NCI-H2171 treated with DMSO at 0.1 percent for 48 hours (cell line): ENCODE measurements at regions not wholly inside any gene's neighbourhood (a gene's known extent, or its start where the extent isn't known, plus 50 kb on each side); places are given as distances from the start of the nearest gene placed in this dataset.

Experiments used
- DNase-seq: peaks from one replicate; lab custom pipeline; 2025; lab: John Stamatoyannopoulos, UW

DNA sequence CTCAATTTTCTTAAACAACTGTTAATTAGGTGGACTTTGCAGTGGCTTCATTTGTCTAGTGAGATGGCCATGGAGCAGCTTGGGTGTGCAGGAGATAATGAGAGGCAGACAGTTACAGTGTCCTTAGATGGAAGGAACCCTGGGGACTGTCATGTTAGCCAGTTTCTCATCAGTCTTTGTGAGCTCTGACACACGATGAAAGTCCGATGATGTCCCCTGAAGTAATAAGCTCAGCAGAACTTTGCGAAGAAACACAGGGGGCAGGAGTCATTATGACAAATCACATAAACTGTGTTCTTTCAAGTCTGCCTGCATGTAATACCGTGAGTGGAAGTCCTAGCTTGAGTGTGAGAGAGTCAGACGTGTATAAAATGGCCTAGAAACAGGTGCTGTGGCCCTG lies 201.8 kb downstream of the DRD1 start:
- DNase-seq: no peak

DNA sequence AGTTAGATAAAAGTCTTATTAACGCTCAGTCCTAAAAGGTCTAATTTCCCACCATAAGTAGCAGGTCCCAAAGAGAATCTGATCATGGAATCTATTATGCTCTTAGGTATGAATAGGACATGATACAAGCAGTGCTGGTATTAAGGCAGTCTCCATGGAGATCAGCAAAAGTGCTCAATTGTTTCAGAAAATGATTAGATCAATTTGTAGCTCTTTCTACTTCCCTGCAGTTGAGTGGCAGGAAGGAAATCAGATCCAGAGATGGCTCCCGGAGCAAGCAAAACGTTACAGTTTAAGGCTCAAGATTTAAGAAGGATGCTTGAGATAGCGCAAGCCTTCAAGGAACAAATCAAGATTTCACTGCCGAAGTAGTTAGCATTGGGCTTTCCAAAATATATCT lies 205.7 kb downstream of the DRD1 start:
- no peak for DNase-seq

DNA sequence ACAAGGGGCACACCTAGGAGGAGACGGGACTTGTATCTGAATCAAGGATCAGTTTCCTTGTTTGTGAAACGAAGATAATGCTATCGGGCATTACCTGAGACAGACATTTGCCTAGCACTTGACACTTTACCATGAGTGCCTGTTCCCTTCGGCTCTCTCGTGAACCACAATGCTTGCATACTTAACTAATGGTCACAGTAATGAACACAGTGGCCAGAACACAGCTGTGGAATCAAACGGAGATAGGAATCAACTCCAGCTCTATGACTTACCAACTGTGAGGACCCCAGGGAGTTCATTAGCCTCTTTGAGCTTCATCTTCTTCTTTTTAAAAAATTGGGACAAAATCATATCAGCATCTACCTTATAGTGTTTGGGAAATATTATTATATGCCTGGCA lies 207.8 kb downstream of the DRD1 start:
- no peak for DNase-seq

DNA sequence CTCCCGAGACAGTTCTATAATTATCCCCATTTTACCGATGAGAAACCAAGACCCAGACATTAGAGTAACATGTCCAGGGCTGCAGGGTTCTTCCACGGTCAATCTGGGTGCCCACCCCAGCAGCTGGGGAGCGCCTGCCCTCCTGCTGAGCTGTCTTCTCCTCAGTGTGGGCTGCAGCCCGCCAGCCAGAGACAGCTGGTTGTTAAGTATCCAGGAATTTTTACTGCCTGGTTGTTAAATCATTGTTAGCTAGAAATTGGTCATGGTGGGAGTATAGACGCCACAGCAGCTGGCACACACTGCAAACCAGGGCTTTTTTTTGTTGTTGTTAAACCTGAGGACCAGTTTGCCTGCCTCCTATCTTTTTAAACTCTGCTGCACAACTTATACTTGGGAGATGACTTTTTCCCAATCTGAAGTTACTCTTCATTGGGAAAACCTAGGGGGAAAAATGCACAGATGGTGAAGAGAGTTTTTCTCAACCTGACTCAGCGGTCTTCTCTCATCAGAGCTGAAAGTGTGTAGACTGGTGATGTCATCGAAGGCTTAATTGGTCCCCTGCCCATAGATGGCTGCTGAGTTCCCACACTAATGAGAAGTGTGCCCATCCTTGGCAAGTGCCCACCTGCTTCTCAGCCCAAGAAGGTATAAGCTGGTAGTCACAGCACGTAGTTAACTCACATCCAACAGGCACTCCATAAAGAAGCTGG lies 208.6 kb downstream of the DRD1 start:
- DNase-seq: peak; percentile 58

DNA sequence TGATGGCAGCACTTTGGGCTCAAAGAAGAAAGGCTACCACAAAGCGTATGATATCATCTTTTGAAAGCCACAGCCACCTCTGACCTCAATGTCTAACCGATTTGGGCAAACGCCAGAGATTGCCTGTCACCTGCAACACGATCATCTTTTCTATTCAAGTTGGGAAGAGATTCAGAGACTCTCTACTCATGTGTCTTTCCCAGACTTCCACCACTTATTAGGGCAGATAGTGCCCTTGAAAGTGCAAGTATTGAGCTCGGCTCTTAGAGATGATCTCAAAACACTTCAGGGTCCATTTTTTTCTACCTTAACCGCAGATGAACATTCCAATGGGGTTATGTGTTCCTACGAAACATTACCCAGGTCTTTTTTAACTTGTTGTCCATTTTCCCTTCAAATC lies 213.7 kb downstream of the DRD1 start:
- DNase-seq: no peak

DNA sequence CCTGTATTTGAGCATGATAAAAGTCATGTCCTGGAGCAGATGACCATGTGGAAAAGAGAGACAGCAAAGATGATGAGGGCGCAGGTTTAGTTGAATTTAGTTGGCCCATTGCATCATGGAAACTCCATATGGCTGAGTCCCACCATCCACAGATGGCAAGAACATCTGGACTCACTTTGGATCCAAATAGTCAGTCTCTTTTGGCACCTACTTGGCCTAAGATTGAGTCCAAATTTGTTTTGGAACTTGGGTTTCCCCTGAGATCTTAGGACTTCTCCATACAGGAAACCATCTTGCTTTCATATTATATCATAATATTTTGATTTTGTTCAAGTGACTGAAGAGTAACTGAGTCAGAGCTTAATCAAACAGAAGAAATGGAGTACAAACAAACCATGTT lies 217.5 kb downstream of the DRD1 start:
- DNase-seq: peak; percentile 3

DNA sequence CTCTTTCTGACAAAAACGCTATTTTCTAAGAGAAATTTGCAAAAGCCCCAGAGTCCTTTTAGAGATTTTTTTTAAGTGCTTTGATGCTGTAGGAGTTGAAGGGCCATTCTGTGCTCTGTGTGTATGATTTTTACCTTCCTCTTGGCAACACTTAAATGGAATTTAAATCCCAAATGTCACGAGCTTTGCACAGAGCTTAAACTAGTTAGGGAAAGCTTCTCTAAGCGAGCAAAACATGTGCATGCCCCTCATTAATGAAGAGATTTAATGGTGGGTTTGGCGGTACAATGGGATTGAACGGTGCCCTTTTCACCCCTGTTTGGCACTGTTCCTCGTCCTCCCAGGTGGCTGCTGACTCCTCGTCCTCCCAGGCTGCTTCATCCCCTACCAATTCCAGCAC lies 220.7 kb downstream of the DRD1 start:
- DNase-seq: no peak

DNA sequence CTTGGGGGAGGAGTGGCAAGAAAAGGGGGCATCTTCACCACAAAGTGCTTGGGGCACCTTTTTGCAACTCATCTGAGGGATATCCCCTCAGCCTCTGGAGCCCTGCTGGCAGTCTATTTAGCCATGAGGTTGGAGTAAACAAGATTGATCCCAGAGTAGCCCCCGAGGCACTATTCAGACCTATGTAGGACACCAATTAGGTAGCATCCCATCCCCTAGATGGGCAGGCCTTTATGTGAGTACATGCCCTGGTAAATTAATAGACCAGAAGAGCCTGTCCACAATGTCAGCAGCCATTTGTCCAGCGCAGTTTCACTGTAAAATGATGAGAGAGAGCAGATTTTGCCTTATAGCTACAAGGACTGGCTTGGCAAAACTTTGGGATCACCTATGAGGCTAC lies 221.4 kb downstream of the DRD1 start:
- DNase-seq: no peak

DNA sequence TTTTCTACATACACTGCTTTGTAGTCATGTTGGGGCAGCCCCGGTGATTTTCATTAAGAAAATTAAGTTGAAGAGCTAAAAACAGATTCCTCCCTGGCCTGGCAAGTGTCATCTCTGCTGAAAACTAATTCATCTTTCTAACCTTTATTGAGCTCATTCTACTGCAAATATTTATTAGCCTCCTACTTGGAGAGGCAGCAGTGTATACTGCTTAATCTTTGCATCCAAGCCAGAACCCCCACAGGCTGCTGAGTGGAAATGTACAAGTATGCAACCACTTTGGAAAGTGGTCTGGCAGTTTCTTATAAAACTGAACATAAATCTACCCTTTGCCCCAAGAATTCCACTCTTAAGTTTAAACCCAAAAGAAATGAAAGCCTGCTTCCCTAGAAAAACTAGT lies 223.4 kb downstream of the DRD1 start:
- no peak for DNase-seq

DNA sequence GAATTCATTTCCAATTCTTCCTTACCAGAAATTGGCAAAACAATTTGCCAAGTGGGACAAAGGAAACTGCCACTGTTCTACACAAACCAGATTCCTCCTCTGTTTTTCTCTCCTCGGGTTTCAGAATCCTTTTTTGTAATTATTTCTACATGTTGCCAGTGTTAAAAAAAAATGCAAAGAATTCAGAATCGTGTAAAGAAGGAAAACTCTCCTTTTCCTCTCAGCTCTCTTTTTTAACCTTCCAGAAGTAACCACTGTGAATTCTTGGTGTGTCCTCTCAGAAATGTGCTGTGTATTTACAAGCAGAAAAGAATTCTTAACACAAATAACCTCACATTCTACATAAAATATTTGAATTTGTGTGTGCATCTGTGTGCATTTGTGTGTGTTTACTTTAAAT lies 224.6 kb downstream of the DRD1 start:
- DNase-seq: no peak

DNA sequence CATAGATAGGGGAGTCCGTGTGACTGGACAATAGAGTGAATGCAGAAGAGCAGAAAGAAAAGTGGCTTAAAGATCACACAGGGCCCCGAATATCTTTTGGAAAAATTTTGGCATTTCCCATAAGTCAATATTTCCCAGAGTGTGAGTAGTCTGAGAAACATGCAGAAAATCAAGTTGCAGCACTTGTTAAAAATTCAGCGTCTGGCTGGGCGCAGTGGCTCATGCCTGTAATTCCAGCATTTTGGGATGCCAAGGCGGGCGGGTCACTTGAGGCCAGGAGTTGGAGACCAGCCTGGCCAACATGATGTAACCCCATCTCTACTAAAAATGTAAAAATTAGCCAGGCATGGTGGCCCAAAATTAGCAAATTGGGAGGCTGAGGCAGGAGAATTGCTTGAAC lies 227.0 kb downstream of the DRD1 start:
- no peak for DNase-seq

DNA sequence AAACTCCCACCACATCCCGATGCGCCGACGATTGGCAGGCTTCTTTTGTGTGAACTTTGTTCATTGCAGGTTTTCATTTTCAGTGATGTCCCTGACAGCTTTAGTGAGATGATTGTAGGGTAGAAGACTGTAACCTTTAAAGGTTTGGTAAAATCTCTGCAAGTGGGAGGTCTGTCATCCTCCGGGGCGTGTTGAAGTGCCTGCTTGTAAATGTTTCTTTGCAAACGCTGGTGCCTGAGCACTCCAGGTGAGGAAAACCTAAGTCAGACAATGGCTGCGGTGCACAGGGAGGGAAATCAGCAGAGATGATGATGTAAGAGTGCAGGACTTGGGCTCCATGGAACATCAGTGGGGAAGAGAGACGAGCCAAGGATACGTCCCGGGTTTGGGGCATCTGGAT lies 228.1 kb downstream of the DRD1 start:
- no peak for DNase-seq

DNA sequence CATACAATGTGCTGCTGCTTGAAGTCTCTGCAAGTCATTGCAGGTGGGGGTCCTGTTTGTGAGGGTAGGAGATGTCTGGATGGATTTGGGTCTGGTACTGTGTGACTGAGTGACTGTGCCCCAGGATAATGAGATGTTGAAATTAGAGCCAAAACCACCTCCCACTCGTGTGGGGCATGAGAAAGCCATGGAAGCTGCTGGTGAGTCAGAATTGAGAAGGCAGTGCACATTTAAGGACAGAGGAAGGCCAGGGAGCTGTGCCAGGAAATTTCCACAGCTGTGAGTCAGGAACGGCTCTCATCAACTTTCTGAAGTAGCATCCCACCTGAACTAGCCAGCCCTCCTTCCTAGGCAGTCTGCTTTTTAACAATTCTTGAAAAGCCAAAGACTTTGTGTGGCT lies 229.8 kb downstream of the DRD1 start:
- no peak for DNase-seq

DNA sequence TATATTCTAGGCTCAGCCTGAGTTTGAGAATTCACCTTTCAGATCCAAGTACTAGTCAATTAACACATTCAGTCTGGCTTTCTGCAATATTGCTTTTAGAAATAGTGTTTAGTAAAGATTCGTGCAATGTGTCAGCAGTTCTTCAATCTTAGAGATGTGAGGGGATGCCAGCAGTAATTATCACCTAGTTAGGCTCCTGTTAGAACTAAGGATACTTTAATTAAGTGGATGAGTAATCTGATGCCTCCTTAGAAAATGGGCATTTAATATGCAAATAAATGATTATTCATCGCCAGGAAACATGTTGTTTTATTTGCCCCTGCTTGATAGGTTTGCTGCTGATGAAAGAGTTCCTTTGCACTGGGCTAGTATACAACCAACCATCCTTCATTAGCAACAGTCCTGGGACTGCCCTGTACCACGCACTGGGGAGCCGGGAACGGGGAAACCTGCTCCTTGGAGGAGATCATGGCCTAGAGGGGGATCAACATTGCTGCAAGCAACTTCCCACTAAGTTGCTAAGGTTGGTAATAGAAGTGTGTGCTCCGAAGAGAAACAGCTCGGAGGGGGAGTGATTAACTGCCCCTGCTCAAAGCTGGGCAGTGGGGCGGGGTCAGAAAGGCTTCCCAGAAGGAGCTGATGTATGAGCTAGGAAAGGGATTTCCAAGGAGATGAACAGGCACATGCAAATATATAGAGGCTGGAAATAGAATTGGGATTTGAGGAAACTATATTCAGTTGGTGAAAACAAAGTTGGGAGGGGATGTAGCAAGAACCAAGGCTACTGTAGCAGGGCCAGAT lies 231.8 kb downstream of the DRD1 start:
- no peak for DNase-seq

DNA sequence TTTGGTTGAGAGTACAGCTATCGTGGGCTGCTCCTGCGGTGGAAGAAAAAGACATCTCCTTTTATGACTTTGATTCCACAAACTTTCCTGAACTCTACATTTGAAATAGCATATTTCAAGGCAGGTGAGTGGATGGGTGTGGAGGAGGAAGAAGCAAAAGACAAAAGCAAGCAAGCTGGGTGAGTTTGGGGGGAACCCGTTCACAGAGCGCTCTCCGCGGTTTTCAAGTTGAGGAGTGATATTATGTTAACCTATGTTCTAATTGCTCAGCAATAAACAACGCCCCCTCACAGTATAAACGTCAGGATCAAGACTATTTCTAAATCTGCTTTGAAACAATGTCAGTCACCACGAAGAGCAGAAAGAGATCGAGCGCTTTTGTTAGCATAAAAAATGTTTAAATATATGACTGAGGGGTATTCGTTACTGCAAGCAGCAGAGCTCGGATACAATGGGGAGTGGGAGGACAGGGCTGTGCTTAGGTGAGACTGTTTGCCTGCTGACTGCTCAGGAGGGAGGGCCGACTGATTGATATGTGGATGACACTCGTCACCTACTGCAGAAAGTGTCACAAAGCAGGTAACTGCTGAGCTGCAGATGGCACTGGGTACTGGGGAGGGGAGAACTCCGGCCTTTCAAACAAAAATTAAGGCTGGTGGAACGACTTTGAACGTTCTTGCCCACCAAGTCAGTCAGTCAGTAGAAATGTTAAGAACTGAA lies 236.5 kb downstream of the DRD1 start:
- no peak for DNase-seq

DNA sequence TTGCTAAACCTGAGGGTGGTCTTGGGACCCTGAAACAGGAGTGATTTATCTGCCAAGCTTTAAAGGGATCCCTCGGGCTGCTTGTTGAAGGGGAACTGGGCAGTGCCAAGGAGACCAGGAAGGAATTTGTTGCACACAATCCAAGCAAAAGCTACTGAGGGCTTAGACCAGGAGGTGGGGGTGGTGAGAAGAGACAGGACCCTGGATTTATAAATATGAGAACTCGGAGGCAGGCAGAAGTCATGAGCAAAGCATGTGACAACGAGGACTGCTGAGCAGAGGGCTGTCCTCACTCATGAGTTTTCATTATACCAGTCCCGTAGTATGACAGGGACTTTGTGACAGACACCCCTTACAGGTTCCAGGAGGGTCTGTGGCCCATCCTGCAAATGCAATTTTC lies 237.3 kb downstream of the DRD1 start:
- DNase-seq: no peak

DNA sequence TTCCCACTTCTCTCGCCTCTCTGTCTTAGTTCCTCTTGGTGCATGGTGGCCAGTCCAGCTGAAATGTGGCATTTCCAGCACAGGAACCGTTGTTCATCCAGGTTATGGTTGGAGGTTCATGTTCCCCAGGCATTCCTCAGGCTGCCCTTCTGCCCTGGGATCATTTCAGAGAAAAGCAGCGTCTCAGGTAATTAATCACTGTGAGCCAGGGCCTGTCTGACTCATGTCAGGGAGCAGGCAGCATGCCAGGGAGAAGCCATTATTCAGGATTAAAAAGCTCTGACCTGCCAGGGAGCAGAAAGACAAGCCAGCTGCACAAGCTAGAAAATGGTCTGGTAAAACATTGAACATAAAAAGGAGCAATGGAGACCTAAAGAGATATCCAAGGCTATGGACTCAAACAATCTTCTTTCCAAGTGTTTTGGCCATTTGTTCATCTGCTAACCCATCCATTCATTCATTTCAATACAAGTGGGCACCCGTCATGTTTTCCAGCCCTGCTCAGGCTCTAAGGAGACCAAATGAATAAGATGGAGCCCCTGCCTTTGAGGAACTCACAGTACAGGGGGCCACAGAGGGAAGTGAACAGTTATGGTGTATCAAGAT lies 241.4 kb downstream of the DRD1 start:
- peak; percentile 34 for DNase-seq

DNA sequence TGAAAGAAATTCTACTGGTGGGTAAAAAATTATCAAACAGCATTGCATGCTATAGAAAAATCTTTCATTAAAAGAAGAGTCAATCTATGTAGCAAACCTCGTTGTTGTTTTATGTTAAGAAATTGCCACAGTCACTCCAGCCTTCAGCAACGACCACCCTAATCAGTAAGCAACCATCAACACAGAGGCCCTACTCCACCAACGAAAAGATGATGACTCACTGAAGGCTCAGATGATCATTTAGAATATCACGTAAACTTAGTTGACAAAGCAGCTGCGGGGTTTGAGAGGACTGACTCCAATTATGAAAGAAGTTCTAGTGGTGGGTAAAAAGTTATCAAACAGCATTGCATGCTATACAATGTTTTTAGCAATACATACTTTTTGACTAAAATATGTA lies 242.6 kb downstream of the DRD1 start:
- no peak for DNase-seq

DNA sequence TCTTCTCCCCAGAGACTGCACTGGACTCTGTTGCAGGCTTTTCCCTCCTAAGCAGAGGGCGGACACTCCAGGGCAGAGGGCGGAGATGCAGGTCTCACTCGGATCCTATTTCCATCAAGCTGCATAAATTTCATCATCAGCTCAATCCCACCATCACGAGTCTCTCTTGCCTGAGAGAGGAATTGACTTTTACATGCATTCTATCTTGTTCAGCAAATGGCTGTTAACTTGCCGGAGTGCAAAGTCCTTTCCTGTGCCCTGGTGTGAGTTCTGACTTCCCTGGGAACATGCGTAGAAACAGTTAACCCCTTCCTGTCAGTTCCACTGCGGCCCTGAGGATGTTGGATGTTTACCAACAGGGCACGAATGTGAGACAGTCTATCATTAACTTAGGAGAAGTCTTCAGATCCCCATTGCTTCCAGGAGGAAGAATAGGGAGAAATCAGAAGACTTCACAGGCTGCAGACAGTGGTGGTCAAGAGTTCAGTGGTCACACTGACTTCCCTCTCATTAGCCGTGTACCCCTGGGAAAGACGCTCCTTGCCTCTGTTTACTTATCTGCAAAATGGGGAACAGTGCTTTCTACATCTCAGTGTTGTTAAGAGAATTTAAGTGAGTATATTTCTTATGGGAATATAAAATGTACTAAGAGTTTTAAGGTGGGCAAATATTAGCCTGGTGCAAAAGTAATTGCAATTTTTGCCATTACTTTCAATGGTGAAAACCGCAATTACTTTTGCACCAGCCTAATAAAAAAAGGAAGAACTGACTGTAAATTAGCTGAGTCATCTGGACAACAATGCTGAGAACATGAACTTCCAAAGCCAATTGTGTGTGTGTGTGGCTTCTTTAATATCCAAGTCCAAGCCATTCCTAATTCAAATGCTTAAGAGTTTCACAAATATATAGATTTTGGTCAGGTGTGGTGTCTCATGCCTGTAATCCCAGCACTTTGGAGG lies 248.0 kb downstream of the DRD1 start:
- no peak for DNase-seq

DNA sequence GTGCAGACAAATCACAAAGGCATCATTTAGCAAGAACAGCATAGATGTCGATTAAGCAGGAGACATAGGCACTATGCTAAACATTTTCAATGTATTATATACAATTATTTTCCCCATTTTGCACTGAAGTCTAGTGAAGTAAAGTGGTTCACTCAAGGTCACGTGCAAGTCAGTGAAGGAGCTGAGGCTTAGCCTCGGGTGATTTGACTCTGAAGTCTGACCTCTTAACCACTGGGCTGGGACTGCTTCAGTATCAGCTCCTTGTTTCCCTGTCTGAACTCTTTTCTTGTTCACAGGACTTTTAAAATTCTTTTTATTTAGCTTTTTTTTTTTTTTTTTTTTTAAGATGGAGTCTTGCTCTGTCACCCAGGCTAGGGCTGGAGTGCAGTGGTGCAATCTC lies 262.7 kb downstream of the DRD1 start:
- no peak for DNase-seq

DNA sequence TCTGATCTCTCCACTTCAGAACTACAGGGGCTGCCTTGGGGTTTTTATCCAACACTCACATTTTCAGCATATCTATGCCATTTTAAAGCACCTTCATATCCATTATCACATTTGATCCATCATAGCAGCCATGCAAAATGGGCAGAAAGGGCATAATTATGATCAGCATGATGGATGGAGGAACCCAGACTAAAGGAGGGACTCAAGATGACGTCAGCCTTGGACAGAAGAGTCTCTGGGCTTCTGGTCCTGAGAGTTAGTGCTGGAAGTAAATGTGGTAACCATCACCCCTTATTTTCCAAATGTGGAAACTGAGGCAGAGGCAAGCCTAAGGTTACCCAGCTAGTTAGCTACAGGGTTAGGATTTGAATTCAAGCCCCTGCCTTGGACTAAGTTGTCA lies 273.1 kb downstream of the DRD1 start:
- no peak for DNase-seq
